PC-3 (cell line): ENCODE measurements at regions not wholly inside any gene's neighbourhood (a gene's known extent, or its start where the extent isn't known, plus 50 kb on each side); places are given as distances from the start of the nearest gene placed in this dataset.
"Not testable (repeated sequence)": the region's sequence is repeated elsewhere in the genome, so short reads cannot be mapped to it uniquely, and the experiment has no call there.

ENCODE experiments used
- CTCF ChIP-seq: fragments of 300-600 bp; sonication (generic); conservative IDR thresholded peaks from 2 replicates; pipeline ENCODE4 v1.5.1; 2017; ENCODE audit warnings: antibody characterized with exemption, low read depth, mild to moderate bottlenecking, low read length
- EZH2 ChIP-seq: fragments of 300-600 bp; sonication (generic); IDR thresholded peaks from one replicate; pipeline ENCODE4 v1.6.1; 2017; ENCODE audit warnings: antibody characterized with exemption, mild to moderate bottlenecking, low read length; ENCODE audit not compliant: unreplicated experiment

GRCh38 chr4:126930059-126930458, 702.7 kb upstream of the INTU start:
- not testable (repeated sequence) for TF ChIP-seq CTCF, EZH2
